ENCODE measurements at regions not wholly inside any gene's neighbourhood (a gene's known extent, or its start where the extent isn't known, plus 50 kb on each side); places are given as distances from the start of the nearest gene placed in this dataset.

DNA sequence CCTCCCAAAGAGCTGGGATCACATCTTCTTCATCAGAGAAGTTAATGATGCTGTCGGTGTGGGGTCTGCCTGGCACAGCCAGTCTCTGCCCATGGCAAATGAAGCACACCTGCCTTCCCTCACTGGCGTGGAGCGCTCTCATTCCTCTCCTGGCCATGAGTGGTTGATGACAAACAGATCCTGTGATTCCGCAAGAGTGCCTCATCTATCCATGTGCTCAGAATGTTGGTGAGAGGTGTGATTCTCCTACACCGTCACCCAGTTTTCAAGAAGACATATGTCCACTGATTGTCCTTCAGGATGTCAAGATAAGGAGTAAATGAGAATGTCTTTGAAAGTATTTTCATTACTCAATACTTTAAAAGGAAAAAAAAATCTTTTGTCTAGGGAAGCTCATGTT is 97.5 kb upstream of the GGTLC1 start (continued):
- TF ChIP-seq, protein P1, sequence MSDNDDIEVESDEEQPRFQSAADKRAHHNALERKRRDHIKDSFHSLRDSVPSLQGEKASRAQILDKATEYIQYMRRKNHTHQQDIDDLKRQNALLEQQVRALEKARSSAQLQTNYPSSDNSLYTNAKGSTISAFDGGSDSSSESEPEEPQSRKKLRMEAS (IDR thresholded peaks at IDR 0.05) = no peak

DNA sequence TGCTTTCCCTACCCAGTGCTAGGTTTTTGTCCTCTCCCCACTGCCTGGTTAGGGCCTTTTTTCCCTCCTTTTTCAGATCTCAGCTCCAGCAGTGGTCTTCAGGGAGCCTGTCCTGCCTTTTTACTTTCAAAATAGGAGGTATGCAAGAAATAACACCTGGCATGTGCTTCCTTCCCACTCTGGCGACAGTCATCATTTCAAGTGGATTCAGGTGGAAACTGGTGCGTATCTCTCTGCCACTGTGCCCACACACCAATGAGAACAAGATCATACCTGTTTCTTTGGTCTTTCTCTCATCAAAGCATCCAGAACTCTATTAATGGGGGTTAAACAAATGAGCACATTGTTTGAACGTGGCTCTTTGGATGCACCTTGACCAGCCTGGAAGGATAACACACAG is 95.7 kb upstream of the GGTLC1 start:
- Histone ChIP-seq H3K4me1 (ENCODE audit: control insufficient read depth in 4 of 4, insufficient read depth in 4 of 4, low read length in 3 of 4) (no peaks in the 10 kb centered on the region), H3K36me3 (ENCODE audit: control insufficient read depth in 4 of 4, insufficient read depth in 3 of 4, low read depth in 1 of 4, low read length in 3 of 4) (no peaks in the 10 kb centered on the region), H3K4me3 (ENCODE audit: low read depth in 1 of 3, low read length in 3 of 3) (no peak overlapping the region), H3K9ac (ENCODE audit: low read depth in 1 of 2, low read length in 2 of 2) (no peak overlapping the region), H3K27ac (ENCODE audit: low read depth in 1 of 2, low read length in 2 of 2) (no peak overlapping the region), H3K9me3 (ENCODE audit: control insufficient read depth in 4 of 4, low read length in 3 of 4) (no peaks in the 10 kb centered on the region), H3K27me3 (ENCODE audit: control insufficient read depth in 4 of 4, insufficient read depth in 4 of 4, low read length in 3 of 4) (no peaks in the 10 kb centered on the region)
- TF ChIP-seq FOXA1 (IDR thresholded peaks at IDR 0.05) = no peak
- TF ChIP-seq HNF4G (IDR thresholded peaks at IDR 0.05) = no peak
- TF ChIP-seq, protein P2, sequence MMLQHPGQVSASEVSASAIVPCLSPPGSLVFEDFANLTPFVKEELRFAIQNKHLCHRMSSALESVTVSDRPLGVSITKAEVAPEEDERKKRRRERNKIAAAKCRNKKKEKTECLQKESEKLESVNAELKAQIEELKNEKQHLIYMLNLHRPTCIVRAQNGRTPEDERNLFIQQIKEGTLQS (IDR thresholded peaks at IDR 0.05) = no peak
- no peak for TF ChIP-seq YY1 (IDR thresholded peaks at IDR 0.05)
- no peak for TF ChIP-seq RXRA (IDR thresholded peaks at IDR 0.05)
- TF ChIP-seq TAF1 (conservative IDR thresholded peaks at IDR 0.05) = no peak
- no peak for TF ChIP-seq JUND (IDR thresholded peaks at IDR 0.05)
- TF ChIP-seq, protein P3, sequence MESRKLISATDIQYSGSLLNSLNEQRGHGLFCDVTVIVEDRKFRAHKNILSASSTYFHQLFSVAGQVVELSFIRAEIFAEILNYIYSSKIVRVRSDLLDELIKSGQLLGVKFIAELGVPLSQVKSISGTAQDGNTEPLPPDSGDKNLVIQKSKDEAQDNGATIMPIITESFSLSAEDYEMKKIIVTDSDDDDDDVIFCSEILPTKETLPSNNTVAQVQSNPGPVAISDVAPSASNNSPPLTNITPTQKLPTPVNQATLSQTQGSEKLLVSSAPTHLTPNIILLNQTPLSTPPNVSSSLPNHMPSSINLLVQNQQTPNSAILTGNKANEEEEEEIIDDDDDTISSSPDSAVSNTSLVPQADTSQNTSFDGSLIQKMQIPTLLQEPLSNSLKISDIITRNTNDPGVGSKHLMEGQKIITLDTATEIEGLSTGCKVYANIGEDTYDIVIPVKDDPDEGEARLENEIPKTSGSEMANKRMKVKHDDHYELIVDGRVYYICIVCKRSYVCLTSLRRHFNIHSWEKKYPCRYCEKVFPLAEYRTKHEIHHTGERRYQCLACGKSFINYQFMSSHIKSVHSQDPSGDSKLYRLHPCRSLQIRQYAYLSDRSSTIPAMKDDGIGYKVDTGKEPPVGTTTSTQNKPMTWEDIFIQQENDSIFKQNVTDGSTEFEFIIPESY (IDR thresholded peaks at IDR 0.05) = no peak
- WGBS = 75% methylated on average over 3 of the region's 3 CpGs
- DNase-seq (ENCODE audit: low spot score) = no peak

DNA sequence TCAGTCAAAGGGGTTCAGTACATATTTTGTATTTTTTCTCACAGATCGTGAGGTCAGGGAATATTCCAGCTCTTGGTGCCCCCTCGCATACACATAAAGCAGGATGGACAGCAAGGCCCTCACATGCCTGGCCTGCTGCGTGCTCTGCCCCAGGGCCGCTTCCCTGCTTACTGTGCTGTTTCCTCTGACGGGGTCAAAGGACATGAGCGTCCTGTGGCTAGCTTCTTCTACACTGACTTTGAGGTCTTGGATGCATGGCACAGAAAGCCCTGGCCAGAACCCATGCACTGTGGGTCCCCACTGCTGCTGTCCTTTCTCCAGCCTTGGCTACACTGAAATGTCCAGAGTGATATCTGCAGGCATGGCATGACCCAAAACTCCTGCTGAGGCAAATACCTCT is 92.5 kb upstream of the GGTLC1 start:
- Histone ChIP-seq H3K36me3 (ENCODE audit: control insufficient read depth in 4 of 4, insufficient read depth in 3 of 4, low read depth in 1 of 4, low read length in 3 of 4) (no peaks in the 10 kb centered on the region), H3K9ac (ENCODE audit: low read depth in 1 of 2, low read length in 2 of 2) (no peak overlapping the region), H3K27ac (ENCODE audit: low read depth in 1 of 2, low read length in 2 of 2) (no peak overlapping the region), H3K9me3 (ENCODE audit: control insufficient read depth in 4 of 4, low read length in 3 of 4) (no peaks in the 10 kb centered on the region), H3K4me1 (ENCODE audit: control insufficient read depth in 4 of 4, insufficient read depth in 4 of 4, low read length in 3 of 4) (no peaks in the 10 kb centered on the region), H3K27me3 (ENCODE audit: control insufficient read depth in 4 of 4, insufficient read depth in 4 of 4, low read length in 3 of 4) (no peaks in the 10 kb centered on the region), H3K4me3 (ENCODE audit: low read depth in 1 of 3, low read length in 3 of 3) (no peak overlapping the region)
- DNase-seq (ENCODE audit: low spot score) = no peak
- no peak for TF ChIP-seq HNF4A (conservative IDR thresholded peaks at IDR 0.05)
- no peak for TF ChIP-seq NR2F2 (IDR thresholded peaks at IDR 0.05)
- TF ChIP-seq HNF4G (IDR thresholded peaks at IDR 0.05) = no peak
- TF ChIP-seq, protein P3 (IDR thresholded peaks at IDR 0.05) = no peak
- TF ChIP-seq, protein P4, sequence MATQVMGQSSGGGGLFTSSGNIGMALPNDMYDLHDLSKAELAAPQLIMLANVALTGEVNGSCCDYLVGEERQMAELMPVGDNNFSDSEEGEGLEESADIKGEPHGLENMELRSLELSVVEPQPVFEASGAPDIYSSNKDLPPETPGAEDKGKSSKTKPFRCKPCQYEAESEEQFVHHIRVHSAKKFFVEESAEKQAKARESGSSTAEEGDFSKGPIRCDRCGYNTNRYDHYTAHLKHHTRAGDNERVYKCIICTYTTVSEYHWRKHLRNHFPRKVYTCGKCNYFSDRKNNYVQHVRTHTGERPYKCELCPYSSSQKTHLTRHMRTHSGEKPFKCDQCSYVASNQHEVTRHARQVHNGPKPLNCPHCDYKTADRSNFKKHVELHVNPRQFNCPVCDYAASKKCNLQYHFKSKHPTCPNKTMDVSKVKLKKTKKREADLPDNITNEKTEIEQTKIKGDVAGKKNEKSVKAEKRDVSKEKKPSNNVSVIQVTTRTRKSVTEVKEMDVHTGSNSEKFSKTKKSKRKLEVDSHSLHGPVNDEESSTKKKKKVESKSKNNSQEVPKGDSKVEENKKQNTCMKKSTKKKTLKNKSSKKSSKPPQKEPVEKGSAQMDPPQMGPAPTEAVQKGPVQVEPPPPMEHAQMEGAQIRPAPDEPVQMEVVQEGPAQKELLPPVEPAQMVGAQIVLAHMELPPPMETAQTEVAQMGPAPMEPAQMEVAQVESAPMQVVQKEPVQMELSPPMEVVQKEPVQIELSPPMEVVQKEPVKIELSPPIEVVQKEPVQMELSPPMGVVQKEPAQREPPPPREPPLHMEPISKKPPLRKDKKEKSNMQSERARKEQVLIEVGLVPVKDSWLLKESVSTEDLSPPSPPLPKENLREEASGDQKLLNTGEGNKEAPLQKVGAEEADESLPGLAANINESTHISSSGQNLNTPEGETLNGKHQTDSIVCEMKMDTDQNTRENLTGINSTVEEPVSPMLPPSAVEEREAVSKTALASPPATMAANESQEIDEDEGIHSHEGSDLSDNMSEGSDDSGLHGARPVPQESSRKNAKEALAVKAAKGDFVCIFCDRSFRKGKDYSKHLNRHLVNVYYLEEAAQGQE (IDR thresholded peaks at IDR 0.05) = no peak
- TF ChIP-seq GABPA (IDR thresholded peaks at IDR 0.05 in 1 of 2, conservative IDR thresholded peaks at IDR 0.05 in 1 of 2) = no peak
- TF ChIP-seq, protein P2 (IDR thresholded peaks at IDR 0.05) = no peak
- TF ChIP-seq EGR1 (IDR thresholded peaks at IDR 0.05; ENCODE audit: low read depth in 2 of 2) = no peak
- TF ChIP-seq SP1 (IDR thresholded peaks at IDR 0.05) = no peak
- TF ChIP-seq, protein P1 (IDR thresholded peaks at IDR 0.05) = no peak
- TF ChIP-seq JUND (IDR thresholded peaks at IDR 0.05) = no peak
- TF ChIP-seq RAD21 (IDR thresholded peaks at IDR 0.05) = no peak
- TF ChIP-seq RXRA (IDR thresholded peaks at IDR 0.05) = no peak
- TF ChIP-seq TAF1 (conservative IDR thresholded peaks at IDR 0.05) = no peak
- TF ChIP-seq, protein P5, sequence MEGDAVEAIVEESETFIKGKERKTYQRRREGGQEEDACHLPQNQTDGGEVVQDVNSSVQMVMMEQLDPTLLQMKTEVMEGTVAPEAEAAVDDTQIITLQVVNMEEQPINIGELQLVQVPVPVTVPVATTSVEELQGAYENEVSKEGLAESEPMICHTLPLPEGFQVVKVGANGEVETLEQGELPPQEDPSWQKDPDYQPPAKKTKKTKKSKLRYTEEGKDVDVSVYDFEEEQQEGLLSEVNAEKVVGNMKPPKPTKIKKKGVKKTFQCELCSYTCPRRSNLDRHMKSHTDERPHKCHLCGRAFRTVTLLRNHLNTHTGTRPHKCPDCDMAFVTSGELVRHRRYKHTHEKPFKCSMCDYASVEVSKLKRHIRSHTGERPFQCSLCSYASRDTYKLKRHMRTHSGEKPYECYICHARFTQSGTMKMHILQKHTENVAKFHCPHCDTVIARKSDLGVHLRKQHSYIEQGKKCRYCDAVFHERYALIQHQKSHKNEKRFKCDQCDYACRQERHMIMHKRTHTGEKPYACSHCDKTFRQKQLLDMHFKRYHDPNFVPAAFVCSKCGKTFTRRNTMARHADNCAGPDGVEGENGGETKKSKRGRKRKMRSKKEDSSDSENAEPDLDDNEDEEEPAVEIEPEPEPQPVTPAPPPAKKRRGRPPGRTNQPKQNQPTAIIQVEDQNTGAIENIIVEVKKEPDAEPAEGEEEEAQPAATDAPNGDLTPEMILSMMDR (IDR thresholded peaks at IDR 0.05; ENCODE audit: low read depth, low read length, missing input control) = no peak
- 79% methylated on average over 6 of the region's 6 CpGs for WGBS
